SK-N-SH treated with all-trans-retinoic acid at 6 μM for 48 hours (cell line): ENCODE measurements at regions not wholly inside any gene's neighbourhood (a gene's known extent, or its start where the extent isn't known, plus 50 kb on each side); places are given as distances from the start of the nearest gene placed in this dataset.
A peak's percentile ranks its signal among the peaks of the same experiment; 100 is the strongest.

Experiments
- ATAC-seq: fragments of 200-7000 bp; cut with Tn5 transposase; 3 replicates; pipeline ENCODE4 v1.9.1; 2020; ENCODE audit warnings: mild to moderate bottlenecking, moderate library complexity
- ARNTL ChIP-seq: fragments of 450-650 bp; formaldehyde crosslinking; IDR thresholded peaks from 2 replicates; pipeline ENCODE4 v1.5.0; 2020; ENCODE audit warnings: low read depth, mild to moderate bottlenecking, moderate library complexity, borderline replicate concordance
- BACH2 ChIP-seq: fragments of 250-450 bp; sonication (Bioruptor Pico); IDR thresholded peaks from 2 replicates; pipeline ENCODE4 v1.9.0; 2021; ENCODE audit warnings: mild to moderate bottlenecking, borderline replicate concordance
- CSDC2 ChIP-seq: fragments of 250-450 bp; sonication (Bioruptor Pico); IDR thresholded peaks from 2 replicates; pipeline ENCODE4 v1.5.0; 2020; ENCODE audit warnings: mild to moderate bottlenecking, moderate library complexity
- ESRRG ChIP-seq: fragments of 250-450 bp; sonication (Bioruptor Pico); IDR thresholded peaks from 2 replicates; pipeline ENCODE4 v1.6.1; 2021; ENCODE audit warnings: mild to moderate bottlenecking
- GLIS3 ChIP-seq: fragments of 250-450 bp; sonication (Bioruptor Pico); IDR thresholded peaks from 2 replicates; pipeline ENCODE4 v1.5.0; 2020; ENCODE audit warnings: mild to moderate bottlenecking, moderate library complexity
- ISL1 ChIP-seq: fragments of 250-450 bp; sonication (Bioruptor Pico); IDR thresholded peaks from 2 replicates; pipeline ENCODE4 v2.1.2; 2022; ENCODE audit warnings: mild to moderate bottlenecking, moderate library complexity
- OSR1 ChIP-seq: fragments of 250-450 bp; sonication (Bioruptor Pico); IDR thresholded peaks from 2 replicates; pipeline ENCODE4 v1.8.0; 2022; ENCODE audit warnings: moderate library complexity, mild to moderate bottlenecking, inconsistent platforms
- PPARA ChIP-seq: fragments of 250-450 bp; sonication (Bioruptor Pico); IDR thresholded peaks from 2 replicates; pipeline ENCODE4 v1.5.0; 2020; ENCODE audit warnings: mild to moderate bottlenecking, borderline replicate concordance
- RARB ChIP-seq: fragments of 250-450 bp; sonication (Bioruptor Pico); IDR thresholded peaks from 2 replicates; pipeline ENCODE4 v1.8.0; 2021; ENCODE audit warnings: mild to moderate bottlenecking, moderate library complexity
- TCF4 ChIP-seq: fragments of 250-450 bp; sonication (Bioruptor Pico); IDR thresholded peaks from 2 replicates; pipeline ENCODE4 v1.8.0; 2021; ENCODE audit warnings: mild to moderate bottlenecking, moderate library complexity, borderline replicate concordance
- TOX ChIP-seq: fragments of 250-450 bp; sonication (Bioruptor Pico); IDR thresholded peaks from 2 replicates; pipeline ENCODE4 v1.8.0; 2021; ENCODE audit warnings: mild to moderate bottlenecking, moderate library complexity, borderline replicate concordance
- ZC3H10 ChIP-seq: fragments of 250-450 bp; sonication (Bioruptor Pico); IDR thresholded peaks from 2 replicates; pipeline ENCODE4 v1.5.1; 2021; ENCODE audit warnings: mild to moderate bottlenecking, moderate library complexity
- ZFP3 ChIP-seq: fragments of 250-450 bp; sonication (Bioruptor Pico); IDR thresholded peaks from 2 replicates; pipeline ENCODE4 v1.5.0; 2020; ENCODE audit warnings: mild to moderate bottlenecking, moderate library complexity
- ZFP30 ChIP-seq: fragments of 450-650 bp; formaldehyde crosslinking; IDR thresholded peaks from 2 replicates; pipeline ENCODE4 v1.5.0; 2022; ENCODE audit warnings: mild to moderate bottlenecking, moderate library complexity
- ZNF565 ChIP-seq: fragments of 450-650 bp; formaldehyde crosslinking; conservative IDR thresholded peaks from 2 replicates; pipeline ENCODE4 v1.5.0; 2020; ENCODE audit warnings: low read depth, mild to moderate bottlenecking, moderate library complexity
- ZNF8 ChIP-seq: fragments of 450-650 bp; formaldehyde crosslinking; IDR thresholded peaks from 2 replicates; pipeline ENCODE4 v1.5.0; 2020; ENCODE audit warnings: mild to moderate bottlenecking, moderate library complexity
- TF ChIP-seq, protein P1 (sequence below): fragments of 250-450 bp; sonication (Bioruptor Pico); IDR thresholded peaks from 2 replicates; pipeline ENCODE4 v1.5.1; 2021; ENCODE audit warnings: mild to moderate bottlenecking, moderate library complexity
- TF ChIP-seq, protein P2 (sequence below): fragments of 250-450 bp; sonication (Bioruptor Pico); IDR thresholded peaks from 2 replicates; pipeline ENCODE4 v1.5.0; 2020; ENCODE audit warnings: mild to moderate bottlenecking, moderate library complexity
- TF ChIP-seq, protein P3 (sequence below): fragments of 250-450 bp; sonication (Bioruptor Pico); IDR thresholded peaks from 2 replicates; pipeline ENCODE4 v1.8.0; 2020; ENCODE audit warnings: mild to moderate bottlenecking, moderate library complexity, borderline replicate concordance
- TF ChIP-seq, protein P4 (sequence below): fragments of 250-450 bp; sonication (Bioruptor Pico); IDR thresholded peaks from 2 replicates; pipeline ENCODE4 v1.5.1; 2020; ENCODE audit warnings: low read depth, mild to moderate bottlenecking, moderate library complexity

DNA sequence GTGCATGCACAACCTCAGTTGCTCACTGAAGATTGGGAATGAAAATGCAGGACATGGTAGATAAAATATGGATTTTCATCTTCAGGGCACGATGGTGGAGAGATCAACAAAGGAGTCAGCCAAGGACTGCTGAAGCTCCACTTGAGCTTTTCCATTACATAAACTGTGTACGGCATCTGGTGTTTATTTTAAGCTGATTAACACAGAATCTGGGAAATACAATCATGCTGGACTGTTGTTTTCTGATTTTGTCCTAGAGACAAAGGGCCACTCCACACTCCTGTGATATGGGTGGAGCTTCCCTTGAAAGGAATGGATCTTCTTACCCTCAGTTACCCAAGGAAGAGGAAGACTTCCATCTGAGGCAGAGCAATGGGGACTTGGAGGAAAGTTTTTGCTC lies 120.6 kb downstream of the SAMD9 start:
- TF ChIP-seq TOX (CRISPR knock-in tag) (no peak), ZNF565 (CRISPR knock-in tag) (no peak), ISL1 (CRISPR knock-in tag) (no peak), ZFP3 (CRISPR knock-in tag) (no peak), OSR1 (no peak), ZC3H10 (no peak), ZNF8 (CRISPR knock-in tag) (no peak), ARNTL (CRISPR knock-in tag) (no peak), GLIS3 (CRISPR knock-in tag) (no peak), TCF4 (CRISPR knock-in tag) (no peak), ZFP30 (CRISPR knock-in tag) (no peak)
- TF ChIP-seq, all 23 proteins: peak for 0
- ATAC-seq, result peak; percentile 39; the same call in 1 of the 3 replicates

DNA sequence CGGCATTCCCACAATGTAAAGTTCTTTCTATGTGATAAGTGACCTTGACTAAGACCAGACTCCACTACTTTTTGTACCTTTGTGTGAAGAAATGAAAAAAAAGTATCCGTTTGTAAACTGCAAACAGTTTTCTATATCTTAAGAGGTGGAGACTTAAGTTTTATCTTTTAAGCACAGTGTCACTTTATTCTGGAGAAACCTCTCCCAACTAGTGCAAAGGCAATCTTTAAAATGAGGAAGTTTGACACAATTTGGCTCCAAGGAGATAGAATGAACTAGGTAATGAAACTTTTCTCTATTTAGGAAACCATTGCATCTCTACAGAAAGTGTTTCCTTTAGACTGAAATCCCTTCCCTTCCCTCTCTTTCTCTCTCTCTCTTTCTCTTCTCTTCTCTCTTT lies 122.9 kb downstream of the SAMD9 start:
- no peak for ATAC-seq
- TF ChIP-seq, protein P1, sequence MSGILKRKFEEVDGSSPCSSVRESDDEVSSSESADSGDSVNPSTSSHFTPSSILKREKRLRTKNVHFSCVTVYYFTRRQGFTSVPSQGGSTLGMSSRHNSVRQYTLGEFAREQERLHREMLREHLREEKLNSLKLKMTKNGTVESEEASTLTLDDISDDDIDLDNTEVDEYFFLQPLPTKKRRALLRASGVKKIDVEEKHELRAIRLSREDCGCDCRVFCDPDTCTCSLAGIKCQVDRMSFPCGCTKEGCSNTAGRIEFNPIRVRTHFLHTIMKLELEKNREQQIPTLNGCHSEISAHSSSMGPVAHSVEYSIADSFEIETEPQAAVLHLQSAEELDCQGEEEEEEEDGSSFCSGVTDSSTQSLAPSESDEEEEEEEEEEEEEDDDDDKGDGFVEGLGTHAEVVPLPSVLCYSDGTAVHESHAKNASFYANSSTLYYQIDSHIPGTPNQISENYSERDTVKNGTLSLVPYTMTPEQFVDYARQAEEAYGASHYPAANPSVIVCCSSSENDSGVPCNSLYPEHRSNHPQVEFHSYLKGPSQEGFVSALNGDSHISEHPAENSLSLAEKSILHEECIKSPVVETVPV (CRISPR knock-in tag), result no peak
- no peak for TF ChIP-seq ZFP30 (CRISPR knock-in tag)
- no peak for TF ChIP-seq OSR1
- TF ChIP-seq, all 23 proteins: peak for 0

DNA sequence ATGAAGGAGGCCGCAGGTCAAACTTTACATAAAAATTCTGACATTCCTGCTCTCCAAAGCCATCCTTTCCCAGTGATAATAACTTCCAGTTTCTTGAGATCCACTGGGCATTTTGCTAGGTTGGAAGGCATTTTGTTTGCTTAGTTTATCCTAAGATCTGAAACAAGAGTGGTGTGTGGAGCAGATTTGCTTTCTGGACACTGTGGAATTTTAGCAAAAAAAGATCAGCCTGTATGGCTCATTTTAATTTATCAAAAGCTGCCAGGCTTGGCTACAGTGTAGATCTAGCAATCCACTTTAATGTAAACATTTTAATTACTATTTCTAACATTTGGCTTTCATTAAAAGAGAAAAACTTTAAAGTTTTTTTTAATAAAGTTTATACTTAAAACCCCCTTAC lies 124.8 kb downstream of the SAMD9 start:
- ATAC-seq, result peak; percentile 44

DNA sequence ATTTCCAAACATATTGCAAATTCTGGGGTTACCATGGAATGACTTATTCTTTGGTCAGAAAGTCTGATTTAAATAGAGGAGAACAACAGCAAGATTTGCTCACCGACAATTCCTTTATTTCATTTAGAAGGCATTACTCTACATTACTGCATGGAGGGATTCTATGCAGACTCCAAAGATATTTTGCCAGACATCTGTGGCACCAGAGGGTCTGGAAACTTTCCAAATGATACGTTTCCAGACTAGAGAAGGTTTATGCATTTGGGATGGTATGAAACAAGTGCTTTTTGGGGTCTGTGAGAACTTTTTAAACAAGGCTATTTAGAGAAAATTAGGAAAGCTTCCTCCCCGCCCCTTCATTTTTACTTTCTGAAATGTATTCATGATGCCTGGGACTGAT lies 125.3 kb downstream of the SAMD9 start:
- ATAC-seq, result peak; percentile 26; the same call in 2 of the 3 replicates
- 0 out of 2 replicates have a peak, but pooled peaks have one; percentile 12 for TF ChIP-seq ISL1 (CRISPR knock-in tag)
- TF ChIP-seq ZC3H10, result no peak

More for the DNA sequence above, 124.8 kb downstream of the SAMD9 start:
- TF ChIP-seq PPARA (CRISPR knock-in tag) (no peak), RARB (CRISPR knock-in tag) (no peak), ISL1 (CRISPR knock-in tag) (0 out of 2 replicates have a peak, but pooled peaks have one; percentile 18), ZNF8 (CRISPR knock-in tag) (no peak)
- TF ChIP-seq, protein P1 (CRISPR knock-in tag), result no peak

DNA sequence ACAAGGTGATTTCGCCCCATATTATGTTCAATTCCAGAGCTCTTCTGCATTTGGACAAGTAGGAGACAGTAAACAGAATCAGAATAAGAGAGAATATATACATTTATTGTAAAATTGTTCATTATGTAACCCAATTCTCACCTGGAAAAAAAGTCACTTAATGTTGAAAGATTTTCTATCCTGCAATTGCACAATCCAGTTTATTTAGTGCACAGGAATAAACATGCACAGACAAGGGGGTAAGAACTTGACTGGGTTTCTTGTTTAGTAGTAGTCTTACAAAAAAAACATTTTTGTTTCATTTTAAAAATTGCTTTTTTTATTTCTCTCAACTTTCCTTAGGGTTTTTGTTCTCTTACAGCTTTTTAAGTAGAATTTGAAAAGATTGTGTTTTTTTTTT lies 126.6 kb downstream of the SAMD9 start:
- no peak for ATAC-seq

DNA sequence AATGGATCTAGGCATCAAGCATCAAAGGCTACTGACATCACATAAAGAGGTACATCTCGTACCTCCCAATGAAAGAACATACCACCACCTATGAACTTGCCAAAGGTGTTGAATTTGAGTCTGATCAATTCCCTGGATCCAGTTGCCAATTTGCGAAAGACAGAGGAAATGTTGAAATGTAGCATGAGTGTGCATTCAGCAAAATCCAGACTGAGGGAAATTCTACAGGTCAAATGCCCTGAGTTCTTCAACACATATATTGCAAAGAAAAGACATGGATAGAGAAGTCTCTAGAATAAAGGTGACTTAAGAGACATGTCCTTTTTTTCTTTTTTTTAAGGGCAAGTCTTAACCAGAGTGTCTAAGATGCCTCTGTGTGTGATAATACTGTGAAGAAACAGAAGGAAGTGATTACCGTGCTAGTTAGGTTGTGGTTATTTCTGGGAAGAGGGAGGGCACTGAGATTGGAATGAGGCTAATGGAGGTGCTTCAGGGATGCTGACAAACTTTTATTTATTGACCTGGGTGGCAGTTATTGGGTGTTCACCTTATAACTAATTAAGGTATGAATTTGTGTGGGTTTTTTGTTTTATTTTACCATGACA lies 128.7 kb downstream of the SAMD9 start:
- ATAC-seq, result peak; percentile 34; the same call in 1 of the 3 replicates
- no peak for TF ChIP-seq TOX (CRISPR knock-in tag)
- TF ChIP-seq ZFP30 (CRISPR knock-in tag), result no peak
- TF ChIP-seq RARB (CRISPR knock-in tag), result no peak
- TF ChIP-seq ZC3H10, result no peak
- no peak for TF ChIP-seq GLIS3 (CRISPR knock-in tag)
- TF ChIP-seq ZNF565 (CRISPR knock-in tag), result no peak
- TF ChIP-seq, protein P2, sequence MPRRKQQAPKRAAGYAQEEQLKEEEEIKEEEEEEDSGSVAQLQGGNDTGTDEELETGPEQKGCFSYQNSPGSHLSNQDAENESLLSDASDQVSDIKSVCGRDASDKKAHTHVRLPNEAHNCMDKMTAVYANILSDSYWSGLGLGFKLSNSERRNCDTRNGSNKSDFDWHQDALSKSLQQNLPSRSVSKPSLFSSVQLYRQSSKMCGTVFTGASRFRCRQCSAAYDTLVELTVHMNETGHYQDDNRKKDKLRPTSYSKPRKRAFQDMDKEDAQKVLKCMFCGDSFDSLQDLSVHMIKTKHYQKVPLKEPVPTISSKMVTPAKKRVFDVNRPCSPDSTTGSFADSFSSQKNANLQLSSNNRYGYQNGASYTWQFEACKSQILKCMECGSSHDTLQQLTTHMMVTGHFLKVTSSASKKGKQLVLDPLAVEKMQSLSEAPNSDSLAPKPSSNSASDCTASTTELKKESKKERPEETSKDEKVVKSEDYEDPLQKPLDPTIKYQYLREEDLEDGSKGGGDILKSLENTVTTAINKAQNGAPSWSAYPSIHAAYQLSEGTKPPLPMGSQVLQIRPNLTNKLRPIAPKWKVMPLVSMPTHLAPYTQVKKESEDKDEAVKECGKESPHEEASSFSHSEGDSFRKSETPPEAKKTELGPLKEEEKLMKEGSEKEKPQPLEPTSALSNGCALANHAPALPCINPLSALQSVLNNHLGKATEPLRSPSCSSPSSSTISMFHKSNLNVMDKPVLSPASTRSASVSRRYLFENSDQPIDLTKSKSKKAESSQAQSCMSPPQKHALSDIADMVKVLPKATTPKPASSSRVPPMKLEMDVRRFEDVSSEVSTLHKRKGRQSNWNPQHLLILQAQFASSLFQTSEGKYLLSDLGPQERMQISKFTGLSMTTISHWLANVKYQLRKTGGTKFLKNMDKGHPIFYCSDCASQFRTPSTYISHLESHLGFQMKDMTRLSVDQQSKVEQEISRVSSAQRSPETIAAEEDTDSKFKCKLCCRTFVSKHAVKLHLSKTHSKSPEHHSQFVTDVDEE (CRISPR knock-in tag), result no peak
- no peak for TF ChIP-seq BACH2 (CRISPR knock-in tag)
- TF ChIP-seq, protein P3, sequence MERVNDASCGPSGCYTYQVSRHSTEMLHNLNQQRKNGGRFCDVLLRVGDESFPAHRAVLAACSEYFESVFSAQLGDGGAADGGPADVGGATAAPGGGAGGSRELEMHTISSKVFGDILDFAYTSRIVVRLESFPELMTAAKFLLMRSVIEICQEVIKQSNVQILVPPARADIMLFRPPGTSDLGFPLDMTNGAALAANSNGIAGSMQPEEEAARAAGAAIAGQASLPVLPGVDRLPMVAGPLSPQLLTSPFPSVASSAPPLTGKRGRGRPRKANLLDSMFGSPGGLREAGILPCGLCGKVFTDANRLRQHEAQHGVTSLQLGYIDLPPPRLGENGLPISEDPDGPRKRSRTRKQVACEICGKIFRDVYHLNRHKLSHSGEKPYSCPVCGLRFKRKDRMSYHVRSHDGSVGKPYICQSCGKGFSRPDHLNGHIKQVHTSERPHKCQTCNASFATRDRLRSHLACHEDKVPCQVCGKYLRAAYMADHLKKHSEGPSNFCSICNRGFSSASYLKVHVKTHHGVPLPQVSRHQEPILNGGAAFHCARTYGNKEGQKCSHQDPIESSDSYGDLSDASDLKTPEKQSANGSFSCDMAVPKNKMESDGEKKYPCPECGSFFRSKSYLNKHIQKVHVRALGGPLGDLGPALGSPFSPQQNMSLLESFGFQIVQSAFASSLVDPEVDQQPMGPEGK (CRISPR knock-in tag), result no peak
- TF ChIP-seq ISL1 (CRISPR knock-in tag), result no peak
- no peak for TF ChIP-seq OSR1
- no peak for TF ChIP-seq ARNTL (CRISPR knock-in tag)
- TF ChIP-seq, protein P1 (CRISPR knock-in tag), result no peak
- TF ChIP-seq ZNF8 (CRISPR knock-in tag), result no peak
- TF ChIP-seq, protein P4, sequence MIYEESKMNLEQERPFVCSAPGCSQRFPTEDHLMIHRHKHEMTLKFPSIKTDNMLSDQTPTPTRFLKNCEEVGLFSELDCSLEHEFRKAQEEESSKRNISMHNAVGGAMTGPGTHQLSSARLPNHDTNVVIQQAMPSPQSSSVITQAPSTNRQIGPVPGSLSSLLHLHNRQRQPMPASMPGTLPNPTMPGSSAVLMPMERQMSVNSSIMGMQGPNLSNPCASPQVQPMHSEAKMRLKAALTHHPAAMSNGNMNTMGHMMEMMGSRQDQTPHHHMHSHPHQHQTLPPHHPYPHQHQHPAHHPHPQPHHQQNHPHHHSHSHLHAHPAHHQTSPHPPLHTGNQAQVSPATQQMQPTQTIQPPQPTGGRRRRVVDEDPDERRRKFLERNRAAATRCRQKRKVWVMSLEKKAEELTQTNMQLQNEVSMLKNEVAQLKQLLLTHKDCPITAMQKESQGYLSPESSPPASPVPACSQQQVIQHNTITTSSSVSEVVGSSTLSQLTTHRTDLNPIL, result no peak
- no peak for TF ChIP-seq CSDC2 (CRISPR knock-in tag)

More for the DNA sequence above, 126.6 kb downstream of the SAMD9 start:
- TF ChIP-seq ISL1 (CRISPR knock-in tag) (no peak), PPARA (CRISPR knock-in tag) (no peak), TOX (CRISPR knock-in tag) (no peak), ESRRG (no peak)
